ENCODE measurements at regions not wholly inside any gene's neighbourhood (a gene's known extent, or its start where the extent isn't known, plus 50 kb on each side); places are given as distances from the start of the nearest gene placed in this dataset.

DNA sequence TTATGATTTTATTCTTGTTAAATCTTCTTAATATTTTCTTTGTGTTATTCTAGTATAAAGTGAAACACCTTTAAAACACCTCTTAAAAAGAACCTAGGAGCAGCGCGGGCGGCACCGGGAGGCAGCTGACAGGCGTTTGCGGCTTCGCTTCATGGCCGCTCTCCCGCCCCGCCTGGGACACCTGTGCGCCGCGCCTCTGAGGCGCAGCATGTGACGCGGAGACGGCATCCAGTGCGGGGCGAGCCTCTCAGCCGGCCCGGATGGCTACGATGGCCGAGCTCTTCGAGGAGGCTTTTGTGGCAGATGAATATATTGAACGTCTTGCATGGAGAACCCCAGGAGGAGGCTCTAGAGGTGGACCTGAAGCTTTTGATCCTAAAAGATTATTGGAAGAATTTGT, 1592.7 kb downstream of the TECRL start:
- Mint-ChIP-seq H3K27ac (no peak overlapping the region), H3K4me3 (no peak overlapping the region), H3K9me3 (peaks cover 0 to 8% (median 1%) of the 10 kb centered on the region in 7 donors), H3K27me3 (no peaks in the 10 kb centered on the region), H3K4me1 (no peaks in the 10 kb centered on the region), H3K36me3 (no peaks in the 10 kb centered on the region)
- ATAC-seq (ENCODE audit: low read depth in 2 of 2), result no peak
- DNase-seq, result no peak

- H3K36me3 Mint-ChIP-seq, result no peaks in the 10 kb centered on the region
- H3K4me3 Mint-ChIP-seq, result peak overlapping the region in 1 of 8 donors; percentile 15
- DNase-seq, result no peak
- no peaks in the 10 kb centered on the region for H3K4me1 Mint-ChIP-seq
- H3K27me3 Mint-ChIP-seq, result no peaks in the 10 kb centered on the region
- H3K9me3 Mint-ChIP-seq, result peaks cover 0 to 8% (median 1%) of the 10 kb centered on the region in 7 donors
- no peak for ATAC-seq (ENCODE audit: low read depth in 2 of 2)
- H3K27ac Mint-ChIP-seq, result no peak overlapping the region
Measured at GRCh38 chr4:62814510-62815047, 1594.7 kb downstream of the TECRL start.

- ATAC-seq (ENCODE audit: low read depth in 2 of 2) (no peak), DNase-seq (no peak)
- Mint-ChIP-seq H3K36me3 (no peaks in the 10 kb centered on the region), H3K4me3 (no peak overlapping the region), H3K9me3 (peaks cover 0 to 9% (median 2%) of the 10 kb centered on the region in 7 donors), H3K4me1 (no peaks in the 10 kb centered on the region), H3K27ac (no peak overlapping the region), H3K27me3 (no peaks in the 10 kb centered on the region)
Measured at GRCh38 chr4:62806816-62807215, 1602.4 kb downstream of the TECRL start.

GRCh38 chr4:62804075-62804474, 1603.9 kb downstream of the ADGRL3 start:
- Mint-ChIP-seq H3K27ac (no peak overlapping the region), H3K4me1 (no peaks in the 10 kb centered on the region), H3K9me3 (peaks cover 0 to 9% (median 2%) of the 10 kb centered on the region in 7 donors), H3K36me3 (no peaks in the 10 kb centered on the region), H3K4me3 (peak overlapping the region in 1 of 8 donors; percentile 3), H3K27me3 (no peaks in the 10 kb centered on the region)
- ATAC-seq (ENCODE audit: low read depth in 2 of 2) (no peak), DNase-seq (no peak)

GRCh38 chr4:62797221-62797620, 1597.1 kb downstream of the ADGRL3 start:
- Mint-ChIP-seq H3K36me3 (no peaks in the 10 kb centered on the region), H3K4me3 (no peak overlapping the region), H3K27me3 (no peaks in the 10 kb centered on the region), H3K9me3 (peaks cover 0 to 8% (median 4%) of the 10 kb centered on the region in 7 donors), H3K4me1 (no peaks in the 10 kb centered on the region), H3K27ac (no peak overlapping the region)
- DNase-seq, result no peak
- ATAC-seq (ENCODE audit: low read depth in 2 of 2), result no peak

DNA sequence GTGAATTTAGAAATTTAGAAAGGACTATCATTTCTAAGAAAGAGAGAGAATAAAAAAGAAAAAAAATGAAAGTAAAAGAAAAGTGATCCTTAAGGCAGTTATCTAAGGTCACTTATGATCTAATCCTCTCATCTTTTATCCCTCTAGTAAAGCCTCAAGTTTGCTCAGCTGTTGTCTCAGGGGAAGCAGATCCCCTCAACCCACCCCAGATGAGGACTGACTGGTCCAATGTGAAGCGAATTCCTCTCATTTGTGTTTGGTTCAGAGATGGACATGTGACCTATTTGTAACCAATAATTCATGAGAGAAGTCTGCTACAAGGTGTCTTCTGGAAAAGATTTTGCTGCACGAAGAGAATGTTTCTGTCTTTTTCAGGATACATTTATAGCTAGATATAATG, 1591.3 kb downstream of the ADGRL3 start:
- no peak overlapping the region for H3K4me3 Mint-ChIP-seq
- no peaks in the 10 kb centered on the region for H3K27me3 Mint-ChIP-seq
- H3K27ac Mint-ChIP-seq, result no peak overlapping the region
- H3K9me3 Mint-ChIP-seq, result peaks cover 0 to 9% (median 2%) of the 10 kb centered on the region in 7 donors
- DNase-seq, result no peak
- no peaks in the 10 kb centered on the region for H3K36me3 Mint-ChIP-seq
- no peak for ATAC-seq (ENCODE audit: low read depth in 2 of 2)
- no peaks in the 10 kb centered on the region for H3K4me1 Mint-ChIP-seq

GRCh38 chr4:62771983-62772557, 1571.9 kb downstream of the ADGRL3 start:
- ATAC-seq (ENCODE audit: low read depth in 2 of 2) (no peak), DNase-seq (no peak)
- H3K4me1 Mint-ChIP-seq, result no peaks in the 10 kb centered on the region
- no peak overlapping the region for H3K4me3 Mint-ChIP-seq
- no peaks in the 10 kb centered on the region for H3K36me3 Mint-ChIP-seq
- H3K9me3 Mint-ChIP-seq, result peaks cover 0 to 7% (median 5%) of the 10 kb centered on the region in 7 donors
- H3K27ac Mint-ChIP-seq, result no peak overlapping the region
- no peaks in the 10 kb centered on the region for H3K27me3 Mint-ChIP-seq

DNA sequence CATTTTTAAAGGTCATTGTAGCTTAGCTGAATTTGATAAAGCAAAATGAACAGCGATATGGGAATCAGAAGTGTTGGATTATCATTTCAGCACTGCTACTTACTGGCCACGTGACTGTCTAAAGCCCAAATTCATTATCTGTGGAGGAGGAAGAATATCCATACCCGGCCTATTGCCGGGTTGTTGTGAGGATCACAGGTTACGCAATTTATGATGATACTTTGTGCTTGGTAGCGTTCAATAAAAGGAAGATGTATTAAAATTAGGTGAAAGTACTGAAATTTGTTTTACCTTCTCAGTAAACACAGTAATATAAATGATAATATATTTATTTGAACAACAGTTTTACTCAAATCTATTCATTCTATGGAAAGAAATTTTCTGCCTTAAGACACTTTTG, 1540.2 kb downstream of the ADGRL3 start:
- peaks cover 0 to 10% (median 4%) of the 10 kb centered on the region in 7 donors for H3K9me3 Mint-ChIP-seq
- H3K4me3 Mint-ChIP-seq, result no peak overlapping the region
- no peaks in the 10 kb centered on the region for H3K4me1 Mint-ChIP-seq
- H3K27ac Mint-ChIP-seq, result no peak overlapping the region
- no peaks in the 10 kb centered on the region for H3K36me3 Mint-ChIP-seq
- H3K27me3 Mint-ChIP-seq, result no peaks in the 10 kb centered on the region
- no peak for DNase-seq
- no peak for ATAC-seq (ENCODE audit: low read depth in 2 of 2)

DNA sequence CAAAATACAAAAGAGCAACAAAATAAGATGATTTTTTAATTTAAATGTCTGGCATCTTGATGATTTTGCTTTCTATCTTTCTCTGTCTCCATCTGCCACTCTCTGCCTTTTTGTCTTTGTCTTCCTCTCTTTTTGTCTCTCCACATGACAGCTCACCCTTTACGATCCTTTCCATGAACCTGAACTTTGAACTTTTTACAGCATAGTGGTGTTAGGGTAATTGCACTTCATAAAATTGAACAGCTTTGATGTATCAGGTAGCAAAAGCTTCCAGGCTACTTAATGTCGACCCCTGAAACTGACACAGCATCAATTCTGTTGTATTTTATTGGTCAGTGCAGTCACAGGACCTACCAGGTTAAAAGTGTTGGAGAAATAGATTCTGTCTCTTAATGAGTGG, 1517.0 kb downstream of the ADGRL3 start:
- no peak for DNase-seq
- Mint-ChIP-seq H3K4me1 (no peaks in the 10 kb centered on the region), H3K27me3 (no peaks in the 10 kb centered on the region), H3K27ac (no peak overlapping the region), H3K36me3 (no peaks in the 10 kb centered on the region), H3K4me3 (no peak overlapping the region), H3K9me3 (peaks cover 0 to 5% (median 1%) of the 10 kb centered on the region in 7 donors)
- ATAC-seq (ENCODE audit: low read depth in 2 of 2), result no peak

- no peak overlapping the region for H3K27ac Mint-ChIP-seq
- H3K4me3 Mint-ChIP-seq, result no peak overlapping the region
- peaks cover 0 to 4% (median 0%) of the 10 kb centered on the region in 7 donors for H3K9me3 Mint-ChIP-seq
- ATAC-seq (ENCODE audit: low read depth in 2 of 2), result no peak
- DNase-seq, result no peak
- H3K36me3 Mint-ChIP-seq, result no peaks in the 10 kb centered on the region
- no peaks in the 10 kb centered on the region for H3K4me1 Mint-ChIP-seq
- H3K27me3 Mint-ChIP-seq, result no peaks in the 10 kb centered on the region
Measured at GRCh38 chr4:62711575-62711974, 1511.4 kb downstream of the ADGRL3 start.

- no peaks in the 10 kb centered on the region for H3K36me3 Mint-ChIP-seq
- H3K27ac Mint-ChIP-seq, result no peak overlapping the region
- ATAC-seq (ENCODE audit: low read depth in 2 of 2), result no peak
- peaks cover 0 to 3% (median 0%) of the 10 kb centered on the region in 7 donors for H3K9me3 Mint-ChIP-seq
- no peaks in the 10 kb centered on the region for H3K27me3 Mint-ChIP-seq
- no peak for DNase-seq
- no peak overlapping the region for H3K4me3 Mint-ChIP-seq
- no peaks in the 10 kb centered on the region for H3K4me1 Mint-ChIP-seq
Measured at GRCh38 chr4:62709618-62710252, 1509.6 kb downstream of the ADGRL3 start.

- Mint-ChIP-seq H3K9me3 (no peaks in the 10 kb centered on the region), H3K27me3 (no peaks in the 10 kb centered on the region), H3K36me3 (no peaks in the 10 kb centered on the region), H3K4me1 (no peaks in the 10 kb centered on the region), H3K4me3 (no peak overlapping the region), H3K27ac (no peak overlapping the region)
- no peak for ATAC-seq (ENCODE audit: low read depth in 2 of 2)
- no peak for DNase-seq
Measured at GRCh38 chr4:62706423-62706822, 1506.3 kb downstream of the ADGRL3 start.

- Mint-ChIP-seq H3K27me3 (no peaks in the 10 kb centered on the region), H3K9me3 (peaks cover 0 to 5% (median 2%) of the 10 kb centered on the region in 7 donors), H3K27ac (no peak overlapping the region), H3K4me1 (no peaks in the 10 kb centered on the region), H3K4me3 (no peak overlapping the region), H3K36me3 (no peaks in the 10 kb centered on the region)
- no peak for ATAC-seq (ENCODE audit: low read depth in 2 of 2)
- no peak for DNase-seq
Measured at GRCh38 chr4:62683799-62684566, 1483.9 kb downstream of the ADGRL3 start.

DNA sequence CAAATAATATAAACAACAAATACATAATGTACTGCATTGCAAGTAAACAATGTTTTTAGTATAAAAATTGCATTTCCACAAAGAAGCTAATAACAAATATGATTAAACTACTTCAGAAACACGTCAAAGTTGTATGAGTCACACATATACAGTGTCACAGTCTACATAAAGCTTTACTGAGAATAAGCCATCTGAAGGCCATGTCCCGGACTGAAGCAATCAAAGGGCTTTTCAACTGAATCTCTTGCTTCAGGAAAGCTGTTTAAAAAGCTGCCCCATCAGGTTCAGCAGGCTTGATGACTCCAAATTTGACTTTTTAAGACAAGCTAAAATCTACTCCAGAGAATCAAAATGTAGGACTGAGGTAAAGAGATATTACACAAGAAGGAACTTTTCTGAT, 1476.8 kb downstream of the ADGRL3 start:
- no peak overlapping the region for H3K4me3 Mint-ChIP-seq
- no peak for DNase-seq
- no peaks in the 10 kb centered on the region for H3K4me1 Mint-ChIP-seq
- peaks cover 0 to 14% (median 3%) of the 10 kb centered on the region in 7 donors for H3K9me3 Mint-ChIP-seq
- ATAC-seq (ENCODE audit: low read depth in 2 of 2), result no peak
- H3K27ac Mint-ChIP-seq, result no peak overlapping the region
- no peaks in the 10 kb centered on the region for H3K27me3 Mint-ChIP-seq
- H3K36me3 Mint-ChIP-seq, result no peaks in the 10 kb centered on the region
